OCI-LY7 (cell line): ENCODE measurements at regions not wholly inside any gene's neighbourhood (a gene's known extent, or its start where the extent isn't known, plus 50 kb on each side); places are given as distances from the start of the nearest gene placed in this dataset.

Source experiments
- BruUV-seq: library from RNA; stranded (reverse); fragments of 400-500 nt; replicated peaks from 2 replicates; lab custom pipeline; 2021; lab: Mats Ljungman, UMichigan
- CTCF ChIA-PET: fragments of 300-600 bp; sonication (Branson Sonifier 250); formaldehyde crosslinking; loops from one replicate; lab custom pipeline; 2022; ENCODE audit warnings: antibody characterized with exemption; ENCODE audit not compliant: unreplicated experiment; lab: Charles Lee
- POLR2A ChIA-PET: fragments of 300-600 bp; sonication (Branson Sonifier 250); formaldehyde crosslinking; loops from one replicate; lab custom pipeline; 2022; ENCODE audit warnings: antibody characterized with exemption; lab: Charles Lee
- DNase-seq: peaks from one replicate; pipeline ENCODE4 v3.0.0-alpha.2; 2015; ENCODE audit warnings: low spot score
- H2AFZ ChIP-seq: fragments of 200-600 bp; sonication (generic), shearing (Covaris generic); 2 replicates; pipeline ENCODE4 v1.6.1; 2014; ENCODE audit warnings: mild to moderate bottlenecking, antibody characterized with exemption, low read length, moderate library complexity
- H3K27ac ChIP-seq: fragments of 200-600 bp; sonication (generic); 2 replicates; pipeline ENCODE4 v1.5.1; 2014; ENCODE audit warnings: mixed run types, low read depth, mild to moderate bottlenecking, moderate library complexity, low read length, inconsistent platforms; ENCODE audit not compliant: poor library complexity, severe bottlenecking
- H3K36me3 ChIP-seq: fragments of 200-600 bp; sonication (generic); 2 replicates; pipeline ENCODE4 v1.6.1; 2014; ENCODE audit warnings: mild to moderate bottlenecking, antibody characterized with exemption, low read length, moderate library complexity, mixed read lengths; ENCODE audit not compliant: insufficient read depth
- H3K4me1 ChIP-seq: fragments of 200-600 bp; sonication (generic); 2 replicates; pipeline ENCODE4 v1.5.1; 2014; ENCODE audit warnings: mild to moderate bottlenecking, low read length; ENCODE audit not compliant: insufficient read depth, poor library complexity, severe bottlenecking
- H3K4me2 ChIP-seq: fragments of 200-600 bp; sonication (generic); 2 replicates; pipeline ENCODE4 v1.6.1; 2014; ENCODE audit warnings: mild to moderate bottlenecking, low read length
- H3K4me3 ChIP-seq: fragments of 200-600 bp; sonication (generic); 2 replicates; pipeline ENCODE4 v1.5.1; 2014; ENCODE audit warnings: mild to moderate bottlenecking, low read depth, low read length; ENCODE audit not compliant: poor library complexity, severe bottlenecking
- H3K79me2 ChIP-seq: fragments of 200-600 bp; sonication (generic); 2 replicates; pipeline ENCODE4 v1.6.1; 2016; ENCODE audit warnings: low read depth, mild to moderate bottlenecking, low read length, moderate library complexity, mixed read lengths; ENCODE audit not compliant: insufficient read depth
- H3K9me2 ChIP-seq: fragments of 200-600 bp; sonication (generic); 2 replicates; pipeline ENCODE4 v1.6.1; 2016; ENCODE audit warnings: mild to moderate bottlenecking, low read length, mixed read lengths; ENCODE audit not compliant: insufficient read depth
- H3K9me3 ChIP-seq: fragments of 200-600 bp; sonication (generic); 2 replicates; pipeline ENCODE4 v1.6.1; 2014; ENCODE audit warnings: mild to moderate bottlenecking, mixed run types, low read length, mixed read lengths
- H4K20me1 ChIP-seq: fragments of 200-600 bp; sonication (generic); 2 replicates; pipeline ENCODE4 v1.6.1; 2014; ENCODE audit warnings: mild to moderate bottlenecking, antibody characterized with exemption, low read length, moderate library complexity, mixed read lengths; ENCODE audit not compliant: insufficient read depth
- CTCF ChIP-seq: fragments of 200-600 bp; sonication (generic); conservative IDR thresholded peaks from 2 replicates; pipeline ENCODE4 v1.5.1; 2014; ENCODE audit warnings: mild to moderate bottlenecking, antibody characterized with exemption, low read length, moderate library complexity, mixed read lengths
- EZH2phosphoT487 ChIP-seq: fragments of 200-600 bp; sonication (generic); IDR thresholded peaks from 2 replicates; pipeline ENCODE4 v1.6.1; 2018; ENCODE audit warnings: low read depth, borderline replicate concordance, mild to moderate bottlenecking, mixed run types, antibody characterized with exemption, low read length, moderate library complexity, mixed read lengths
- intact Hi-C: fragments of 100-400 bp; cut with micrococcal nuclease; formaldehyde crosslinking; loops from one replicate; pipeline ENCODE4 v1.10.0; 2022; ENCODE audit not compliant: unreplicated experiment

- Histone ChIP-seq H4K20me1 (no peaks in the 10 kb centered on the region), H3K4me1 (no peaks in the 10 kb centered on the region), H3K9me3 (no peaks in the 10 kb centered on the region), H3K9me2 (no peaks in the 10 kb centered on the region), H3K27ac (no peak overlapping the region), H2AFZ (no peak overlapping the region), H3K79me2 (no peaks in the 10 kb centered on the region), H3K4me3 (no peak overlapping the region), H3K36me3 (no peaks in the 10 kb centered on the region), H3K4me2 (no peak overlapping the region)
- no peak for DNase-seq
- no TSS peak for BruUV-seq
- TF ChIP-seq CTCF = no peak
- TF ChIP-seq EZH2phosphoT487 = no peak
- intact Hi-C loops = no loop called here
- CTCF ChIA-PET = no interaction called here
- POLR2A ChIA-PET = no interaction called here
Observed at GRCh38 chr4:23630110-23630509, 259.7 kb downstream of the PPARGC1A start.

GRCh38 chr4:23629421-23629820, 260.4 kb downstream of the PPARGC1A start:
- H4K20me1 ChIP-seq = no peaks in the 10 kb centered on the region
- no peak for DNase-seq
- POLR2A ChIA-PET = interaction anchor here (0.8 kb wide), 1 partner anchor 32 kb away, joined by 3 read pairs; no protein-coding TSS in a partner anchor
- no peaks in the 10 kb centered on the region for H3K36me3 ChIP-seq
- H3K27ac ChIP-seq = no peak overlapping the region
- intact Hi-C loops = no loop called here
- H3K4me1 ChIP-seq = no peaks in the 10 kb centered on the region
- no peak overlapping the region for H3K4me2 ChIP-seq
- CTCF ChIA-PET = no interaction called here
- TF ChIP-seq EZH2phosphoT487 = no peak
- no peak for TF ChIP-seq CTCF
- no peak overlapping the region for H2AFZ ChIP-seq
- H3K9me2 ChIP-seq = no peaks in the 10 kb centered on the region
- H3K4me3 ChIP-seq = no peak overlapping the region
- BruUV-seq = no TSS peak
- no peaks in the 10 kb centered on the region for H3K79me2 ChIP-seq
- no peaks in the 10 kb centered on the region for H3K9me3 ChIP-seq

GRCh38 chr4:23614284-23614892, 275.5 kb downstream of the PPARGC1A start:
- ChIA-PET POLR2A (interaction anchor here (0.7 to 1.0 kb wide), 2 partner anchors 9 to 20 kb away, joined by 3 read pairs; no protein-coding TSS in a partner anchor), CTCF (interaction anchor here (0.6 kb wide), 1 partner anchor 478 kb away, joined by 3 read pairs; no protein-coding TSS in a partner anchor)
- Histone ChIP-seq H3K4me3 (no peak overlapping the region), H3K36me3 (no peaks in the 10 kb centered on the region), H4K20me1 (no peaks in the 10 kb centered on the region), H2AFZ (peak overlapping the region; percentile 67), H3K4me2 (no peak overlapping the region), H3K4me1 (no peaks in the 10 kb centered on the region), H3K27ac (no peak overlapping the region), H3K9me2 (no peaks in the 10 kb centered on the region), H3K9me3 (no peaks in the 10 kb centered on the region), H3K79me2 (no peaks in the 10 kb centered on the region)
- no TSS peak for BruUV-seq
- peak; percentile 51 for DNase-seq
- peak; percentile 61 for TF ChIP-seq CTCF
- TF ChIP-seq EZH2phosphoT487 = no peak
- intact Hi-C loops = loop anchor here (5.0 kb wide), 2 partner anchors 277 to 477 kb away; no protein-coding TSS in a partner anchor
